Activated naive CD8-positive, alpha-beta T cell treated with anti-CD3 and anti-CD28 coated beads, Interleukin-2, amount 50 U/mL, for 24 hours (primary cell): ENCODE measurements at regions not wholly inside any gene's neighbourhood (a gene's known extent, or its start where the extent isn't known, plus 50 kb on each side); places are given as distances from the start of the nearest gene placed in this dataset.

ENCODE experiments used
- ATAC-seq: fragments of 150-1000 bp; cut with Tn5 transposase; one replicate; pipeline ENCODE4 v1.10.0; 2021
- DNase-seq: peaks from one replicate; pipeline ENCODE4 v3.0.0; 2021
- H3K27ac Mint-ChIP-seq: one replicate; pipeline ENCODE4 v1.8.0; 2021; ENCODE audit warnings: mild to moderate bottlenecking, mixed read lengths
- H3K27me3 Mint-ChIP-seq: one replicate; pipeline ENCODE4 v1.8.0; 2021; ENCODE audit warnings: mixed read lengths
- H3K36me3 Mint-ChIP-seq: one replicate; pipeline ENCODE4 v1.8.0; 2021; ENCODE audit warnings: low read depth, mixed read lengths
- H3K4me1 Mint-ChIP-seq: one replicate; pipeline ENCODE4 v1.8.0; 2021; ENCODE audit warnings: mixed read lengths
- H3K4me3 Mint-ChIP-seq: one replicate; pipeline ENCODE4 v1.8.0; 2021; ENCODE audit warnings: mild to moderate bottlenecking, moderate library complexity, mixed read lengths
- H3K9me3 Mint-ChIP-seq: one replicate; pipeline ENCODE4 v1.8.0; 2021; ENCODE audit warnings: mixed read lengths

- DNase-seq: no peak
- Mint-ChIP-seq H3K4me1 (no peaks in the 10 kb centered on the region), H3K9me3 (no peaks in the 10 kb centered on the region), H3K27me3 (peaks cover 14% of the 10 kb centered on the region), H3K4me3 (no peak overlapping the region), H3K36me3 (no peaks in the 10 kb centered on the region), H3K27ac (no peak overlapping the region)
- no peak for ATAC-seq
Measured at GRCh38 chr4:81375745-81376144, 96.0 kb downstream of the RASGEF1B start.

DNA sequence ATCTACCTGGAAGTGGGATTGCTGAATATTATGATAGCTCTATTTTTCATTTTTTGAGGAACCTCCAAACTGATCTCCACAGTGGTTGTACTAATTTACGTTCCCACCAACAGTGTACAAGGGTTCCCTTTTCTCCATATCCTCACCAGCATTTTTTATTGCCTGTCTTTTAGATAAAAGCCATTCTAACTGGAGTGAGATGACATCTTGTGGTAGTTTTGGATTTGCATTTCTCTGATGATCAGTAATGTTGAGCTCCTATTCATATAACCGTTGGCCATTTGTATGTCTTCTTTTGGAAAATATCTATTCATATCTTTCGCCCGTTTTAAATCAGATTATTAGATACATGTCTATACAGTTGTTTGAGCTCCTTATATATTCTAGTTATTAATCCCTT is 101.8 kb downstream of the RASGEF1B start:
- H3K4me3 Mint-ChIP-seq: no peak overlapping the region
- no peaks in the 10 kb centered on the region for H3K36me3 Mint-ChIP-seq
- ATAC-seq: no peak
- H3K4me1 Mint-ChIP-seq: no peaks in the 10 kb centered on the region
- no peaks in the 10 kb centered on the region for H3K9me3 Mint-ChIP-seq
- H3K27me3 Mint-ChIP-seq: peaks cover 8% of the 10 kb centered on the region
- DNase-seq: no peak
- H3K27ac Mint-ChIP-seq: no peak overlapping the region

GRCh38 chr4:81366779-81367178 is 104.9 kb downstream of the RASGEF1B start:
- H3K4me1 Mint-ChIP-seq: no peaks in the 10 kb centered on the region
- no peaks in the 10 kb centered on the region for H3K36me3 Mint-ChIP-seq
- ATAC-seq (no peak), DNase-seq (no peak)
- H3K27me3 Mint-ChIP-seq: peaks cover 12% of the 10 kb centered on the region
- H3K9me3 Mint-ChIP-seq: no peaks in the 10 kb centered on the region
- H3K4me3 Mint-ChIP-seq: no peak overlapping the region
- no peak overlapping the region for H3K27ac Mint-ChIP-seq

- ATAC-seq: peak; percentile 49
- Mint-ChIP-seq H3K9me3 (no peaks in the 10 kb centered on the region), H3K4me1 (no peaks in the 10 kb centered on the region), H3K4me3 (no peak overlapping the region), H3K27me3 (peaks cover 16% of the 10 kb centered on the region), H3K27ac (no peak overlapping the region), H3K36me3 (no peaks in the 10 kb centered on the region)
- DNase-seq: no peak
Measured at GRCh38 chr4:81360737-81361136, 111.0 kb downstream of the RASGEF1B start.

DNA sequence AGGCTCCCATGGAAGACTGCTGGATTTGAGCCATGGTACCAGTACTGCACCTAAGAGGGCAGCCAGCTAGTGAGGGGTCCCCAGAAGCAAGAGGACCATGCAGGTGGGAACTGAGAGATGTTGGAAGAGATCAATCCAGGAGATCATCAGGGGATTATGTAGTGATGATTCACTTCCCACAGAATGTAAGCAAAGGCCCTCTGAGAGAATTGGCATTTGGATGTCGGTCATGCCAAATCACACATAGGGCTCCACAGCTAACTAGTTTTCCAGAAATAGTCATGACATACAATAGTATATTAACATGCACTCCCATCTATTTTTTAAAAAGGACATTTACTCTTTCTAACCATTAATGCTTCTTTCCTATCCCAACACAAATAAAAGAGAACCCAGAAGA is 112.5 kb downstream of the RASGEF1B start:
- no peak for ATAC-seq
- no peak overlapping the region for H3K4me3 Mint-ChIP-seq
- peaks cover 10% of the 10 kb centered on the region for H3K27me3 Mint-ChIP-seq
- H3K36me3 Mint-ChIP-seq: no peaks in the 10 kb centered on the region
- no peaks in the 10 kb centered on the region for H3K4me1 Mint-ChIP-seq
- H3K27ac Mint-ChIP-seq: no peak overlapping the region
- H3K9me3 Mint-ChIP-seq: no peaks in the 10 kb centered on the region
- DNase-seq: no peak

GRCh38 chr4:81358154-81358553 is 113.6 kb downstream of the RASGEF1B start:
- Mint-ChIP-seq H3K4me3 (no peak overlapping the region), H3K36me3 (no peaks in the 10 kb centered on the region), H3K4me1 (no peaks in the 10 kb centered on the region), H3K9me3 (no peaks in the 10 kb centered on the region), H3K27me3 (peaks cover 13% of the 10 kb centered on the region), H3K27ac (no peak overlapping the region)
- DNase-seq: no peak
- ATAC-seq: no peak

- DNase-seq (no peak), ATAC-seq (no peak)
- Mint-ChIP-seq H3K27me3 (peaks cover 10% of the 10 kb centered on the region), H3K9me3 (no peaks in the 10 kb centered on the region), H3K27ac (no peak overlapping the region), H3K4me3 (no peak overlapping the region), H3K4me1 (no peaks in the 10 kb centered on the region), H3K36me3 (no peaks in the 10 kb centered on the region)
Measured at GRCh38 chr4:81356621-81357020, 115.1 kb downstream of the RASGEF1B start.

DNA sequence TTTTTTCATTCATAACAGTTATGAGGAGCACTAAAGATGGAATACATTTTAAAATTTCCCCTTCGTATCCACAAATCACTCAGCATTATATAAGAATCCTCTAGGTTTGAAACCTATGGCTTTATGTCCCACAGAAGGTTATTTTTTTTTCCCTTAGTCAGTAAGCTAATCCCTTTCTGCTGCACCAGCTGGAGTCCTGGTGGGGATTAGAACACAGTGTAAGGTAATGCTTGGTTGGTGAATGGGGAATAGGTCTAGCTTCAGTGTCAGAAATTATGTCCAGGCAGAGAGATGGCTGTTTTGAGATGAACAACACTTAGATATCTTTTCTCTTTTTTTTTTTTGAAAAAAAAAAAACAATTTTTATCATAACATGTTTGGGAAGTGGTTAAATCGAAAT is 116.6 kb downstream of the RASGEF1B start:
- no peak overlapping the region for H3K27ac Mint-ChIP-seq
- no peaks in the 10 kb centered on the region for H3K9me3 Mint-ChIP-seq
- DNase-seq: no peak
- H3K4me3 Mint-ChIP-seq: no peak overlapping the region
- ATAC-seq: no peak
- H3K4me1 Mint-ChIP-seq: no peaks in the 10 kb centered on the region
- peaks cover 10% of the 10 kb centered on the region for H3K27me3 Mint-ChIP-seq
- H3K36me3 Mint-ChIP-seq: no peaks in the 10 kb centered on the region

GRCh38 chr4:81353861-81354260 is 117.8 kb downstream of the RASGEF1B start:
- Mint-ChIP-seq H3K27ac (no peak overlapping the region), H3K27me3 (peaks cover 8% of the 10 kb centered on the region), H3K36me3 (no peaks in the 10 kb centered on the region), H3K4me3 (no peak overlapping the region), H3K9me3 (no peaks in the 10 kb centered on the region), H3K4me1 (no peaks in the 10 kb centered on the region)
- no peak for ATAC-seq
- no peak for DNase-seq

- Mint-ChIP-seq H3K9me3 (no peaks in the 10 kb centered on the region), H3K27me3 (peaks cover 6% of the 10 kb centered on the region), H3K36me3 (no peaks in the 10 kb centered on the region), H3K4me3 (no peak overlapping the region), H3K27ac (no peak overlapping the region), H3K4me1 (no peaks in the 10 kb centered on the region)
- ATAC-seq (no peak), DNase-seq (no peak)
Measured at GRCh38 chr4:81352446-81352835, 119.3 kb downstream of the RASGEF1B start.

DNA sequence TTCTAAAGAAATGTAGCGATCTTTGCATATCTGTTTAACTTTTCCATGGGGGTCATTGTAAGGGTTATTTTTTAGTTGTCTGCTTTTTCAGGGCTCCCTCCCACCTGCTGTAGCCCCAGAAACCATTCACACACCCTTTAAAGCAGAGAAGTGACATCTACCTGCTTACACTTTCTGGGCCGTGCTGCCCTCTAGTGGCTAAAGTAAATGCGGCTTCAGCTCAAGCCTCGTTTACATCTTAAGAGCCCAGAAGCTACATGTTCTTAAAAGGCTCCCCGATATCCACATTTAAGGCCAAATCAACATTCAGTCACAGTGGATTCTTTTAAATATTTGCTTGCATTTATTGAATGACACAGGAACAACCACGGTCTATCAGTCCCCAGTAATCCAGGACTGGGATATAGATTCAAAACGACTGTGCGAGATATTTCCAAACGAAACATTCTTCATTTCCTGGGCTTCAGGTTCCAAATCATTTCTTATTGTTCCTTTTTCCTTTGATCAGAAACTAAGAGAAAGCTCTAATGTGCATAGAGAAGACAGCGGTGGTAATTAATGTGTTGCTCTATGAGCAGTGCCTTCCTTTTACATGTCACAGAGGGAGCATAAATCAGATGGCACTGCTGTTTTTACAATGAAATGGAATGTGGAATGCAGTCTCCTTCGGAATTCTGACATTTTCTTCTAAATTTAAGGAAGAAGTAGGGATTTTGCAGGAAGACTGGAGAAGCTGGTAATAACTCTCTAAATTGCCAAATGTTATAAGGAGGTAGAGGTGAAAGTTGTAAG is 119.9 kb downstream of the RASGEF1B start:
- H3K27ac Mint-ChIP-seq: no peak overlapping the region
- peaks cover 5% of the 10 kb centered on the region for H3K27me3 Mint-ChIP-seq
- H3K4me1 Mint-ChIP-seq: no peaks in the 10 kb centered on the region
- DNase-seq (peak; percentile 73), ATAC-seq (no peak)
- no peaks in the 10 kb centered on the region for H3K36me3 Mint-ChIP-seq
- H3K4me3 Mint-ChIP-seq: no peak overlapping the region
- no peaks in the 10 kb centered on the region for H3K9me3 Mint-ChIP-seq

DNA sequence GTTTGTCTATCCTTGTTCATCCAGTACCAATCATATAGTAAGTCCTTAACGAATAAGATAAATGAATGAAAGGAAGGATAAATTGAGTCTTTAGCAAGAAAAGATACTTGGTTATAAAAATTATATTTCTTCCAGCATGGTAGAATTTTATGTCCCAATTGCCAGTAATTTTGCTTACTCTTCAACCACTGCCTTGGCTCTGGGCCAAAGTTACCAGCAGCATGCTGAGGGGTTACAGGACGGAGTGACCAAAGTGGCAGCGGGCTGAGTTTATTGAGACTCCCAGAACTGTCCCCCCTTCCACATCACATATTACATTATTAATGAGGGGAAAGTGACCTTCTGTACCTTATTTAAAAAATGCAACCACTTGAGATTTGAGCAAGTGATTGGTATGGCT is 121.7 kb downstream of the RASGEF1B start:
- Mint-ChIP-seq H3K36me3 (no peaks in the 10 kb centered on the region), H3K27ac (no peak overlapping the region), H3K4me3 (no peak overlapping the region), H3K9me3 (no peaks in the 10 kb centered on the region), H3K4me1 (no peaks in the 10 kb centered on the region), H3K27me3 (peaks cover 3% of the 10 kb centered on the region)
- ATAC-seq: no peak
- DNase-seq: no peak

- Mint-ChIP-seq H3K27me3 (peaks cover 3% of the 10 kb centered on the region), H3K4me3 (no peak overlapping the region), H3K4me1 (no peaks in the 10 kb centered on the region), H3K36me3 (no peaks in the 10 kb centered on the region), H3K27ac (no peak overlapping the region), H3K9me3 (no peaks in the 10 kb centered on the region)
- DNase-seq (no peak), ATAC-seq (no peak)
Measured at GRCh38 chr4:81348778-81349094, 123.0 kb downstream of the RASGEF1B start.

DNA sequence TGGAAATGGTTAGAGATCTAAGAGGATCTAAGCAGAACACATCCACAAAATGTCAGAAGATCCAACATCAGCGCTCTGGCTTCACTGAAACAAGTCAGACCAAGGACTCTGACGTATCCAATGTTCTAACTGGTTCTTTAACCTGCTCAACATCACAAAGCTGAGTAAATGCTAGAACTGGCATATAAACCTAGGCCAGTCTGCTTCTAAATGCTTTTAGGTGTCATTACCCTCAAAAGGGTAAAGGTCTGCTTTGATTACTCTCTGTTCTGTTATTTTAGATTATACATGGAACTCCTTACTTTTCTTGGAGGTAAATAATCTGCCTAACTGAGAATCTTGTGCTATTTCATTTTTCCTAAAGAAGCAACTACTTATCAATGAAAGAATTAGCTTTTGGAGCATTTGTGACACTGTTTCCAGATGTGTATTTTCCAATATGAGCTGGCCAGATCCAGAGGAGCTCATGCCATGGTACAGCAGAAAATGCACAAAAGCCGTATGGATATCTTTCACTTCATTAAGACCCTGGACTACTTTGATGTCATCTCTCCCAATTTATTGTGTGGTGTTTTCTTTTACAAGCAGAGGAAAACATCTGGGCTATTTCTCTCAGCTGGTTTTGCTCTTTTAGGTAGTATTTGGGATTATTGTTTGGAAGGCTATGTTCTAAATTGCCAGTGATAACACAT is 123.5 kb downstream of the RASGEF1B start:
- DNase-seq (no peak), ATAC-seq (no peak)
- no peaks in the 10 kb centered on the region for H3K4me1 Mint-ChIP-seq
- H3K27ac Mint-ChIP-seq: no peak overlapping the region
- H3K36me3 Mint-ChIP-seq: no peaks in the 10 kb centered on the region
- H3K27me3 Mint-ChIP-seq: no peaks in the 10 kb centered on the region
- H3K9me3 Mint-ChIP-seq: no peaks in the 10 kb centered on the region
- no peak overlapping the region for H3K4me3 Mint-ChIP-seq

- H3K4me1 Mint-ChIP-seq: no peaks in the 10 kb centered on the region
- no peak overlapping the region for H3K27ac Mint-ChIP-seq
- ATAC-seq (no peak), DNase-seq (no peak)
- peaks cover 2% of the 10 kb centered on the region for H3K27me3 Mint-ChIP-seq
- H3K36me3 Mint-ChIP-seq: no peaks in the 10 kb centered on the region
- H3K4me3 Mint-ChIP-seq: no peak overlapping the region
- H3K9me3 Mint-ChIP-seq: no peaks in the 10 kb centered on the region
Measured at GRCh38 chr4:81346719-81347118, 125.0 kb downstream of the RASGEF1B start.
